Mesothelial cell of epicardium (in vitro differentiated cells): ENCODE measurements at regions not wholly inside any gene's neighbourhood (a gene's known extent, or its start where the extent isn't known, plus 50 kb on each side); places are given as distances from the start of the nearest gene placed in this dataset.

Experiments used
- DNase-seq, 2 experiments: peaks; one replicate each; pipeline ENCODE4 v3.0.0; 2021; ENCODE audit warnings: low spot score in 2 of 2; ENCODE audit not compliant: unreplicated experiment in 2 of 2
- H3K27ac Mint-ChIP-seq: 2 replicates; pipeline ENCODE4 v1.8.0; 2021; ENCODE audit warnings: mixed read lengths
- H3K27me3 Mint-ChIP-seq: 2 replicates; pipeline ENCODE4 v1.8.0; 2021; ENCODE audit warnings: low read depth, mixed read lengths
- H3K36me3 Mint-ChIP-seq: 2 replicates; pipeline ENCODE4 v1.8.0; 2021; ENCODE audit warnings: mixed read lengths
- H3K4me1 Mint-ChIP-seq: 2 replicates; pipeline ENCODE4 v1.8.0; 2021; ENCODE audit warnings: mixed read lengths
- H3K4me3 Mint-ChIP-seq: 2 replicates; pipeline ENCODE4 v1.8.0; 2021; ENCODE audit warnings: mild to moderate bottlenecking, moderate library complexity, mixed read lengths
- H3K9me3 Mint-ChIP-seq: 2 replicates; pipeline ENCODE4 v1.8.0; 2021; ENCODE audit warnings: mixed read lengths
- CTCF ChIP-seq: fragments of 200-600 bp; sonication (generic); IDR thresholded peaks from one replicate; pipeline ENCODE4 v1.5.0; 2021; ENCODE audit warnings: antibody characterized with exemption; ENCODE audit not compliant: unreplicated experiment

GRCh38 chr15:93302080-93302765 lies 213.2 kb upstream of the RGMA start:
- H3K9me3 Mint-ChIP-seq = no peaks in the 10 kb centered on the region
- no peaks in the 10 kb centered on the region for H3K36me3 Mint-ChIP-seq
- peaks cover 29% of the 10 kb centered on the region for H3K27me3 Mint-ChIP-seq
- DNase-seq = no peak
- no peak overlapping the region for H3K27ac Mint-ChIP-seq
- no peak for TF ChIP-seq CTCF
- H3K4me3 Mint-ChIP-seq = no peak overlapping the region
- H3K4me1 Mint-ChIP-seq = peaks cover 7% of the 10 kb centered on the region

- H3K27me3 Mint-ChIP-seq = peaks cover 26% of the 10 kb centered on the region
- TF ChIP-seq CTCF = no peak
- H3K4me3 Mint-ChIP-seq = no peak overlapping the region
- H3K4me1 Mint-ChIP-seq = peaks cover 7% of the 10 kb centered on the region
- no peaks in the 10 kb centered on the region for H3K36me3 Mint-ChIP-seq
- H3K9me3 Mint-ChIP-seq = no peaks in the 10 kb centered on the region
- DNase-seq = no peak
- H3K27ac Mint-ChIP-seq = no peak overlapping the region
Measured at GRCh38 chr15:93300796-93301195, 211.8 kb upstream of the RGMA start.

- peaks cover 7% of the 10 kb centered on the region for H3K4me1 Mint-ChIP-seq
- H3K36me3 Mint-ChIP-seq = no peaks in the 10 kb centered on the region
- no peak overlapping the region for H3K4me3 Mint-ChIP-seq
- H3K27me3 Mint-ChIP-seq = peaks cover 19% of the 10 kb centered on the region
- no peak overlapping the region for H3K27ac Mint-ChIP-seq
- no peak for TF ChIP-seq CTCF
- no peaks in the 10 kb centered on the region for H3K9me3 Mint-ChIP-seq
- no peak for DNase-seq
Measured at GRCh38 chr15:93299675-93300074, 210.7 kb upstream of the RGMA start.

GRCh38 chr15:93298901-93299300 lies 209.9 kb upstream of the RGMA start:
- no peak overlapping the region for H3K27ac Mint-ChIP-seq

GRCh38 chr15:93296759-93297500 lies 207.9 kb upstream of the RGMA start:
- no peak for DNase-seq
- no peak overlapping the region for H3K27ac Mint-ChIP-seq
- no peak overlapping the region for H3K4me3 Mint-ChIP-seq
- no peak for TF ChIP-seq CTCF
- H3K36me3 Mint-ChIP-seq = no peaks in the 10 kb centered on the region
- H3K27me3 Mint-ChIP-seq = peaks cover 12% of the 10 kb centered on the region
- peaks cover 6% of the 10 kb centered on the region for H3K9me3 Mint-ChIP-seq
- peaks cover 7% of the 10 kb centered on the region for H3K4me1 Mint-ChIP-seq

More at GRCh38 chr15:93298901-93299300, 209.9 kb upstream of the RGMA start:
- peaks cover 17% of the 10 kb centered on the region for H3K27me3 Mint-ChIP-seq
- no peak overlapping the region for H3K4me3 Mint-ChIP-seq
- TF ChIP-seq CTCF = no peak
- DNase-seq = no peak
- H3K4me1 Mint-ChIP-seq = peaks cover 7% of the 10 kb centered on the region
- no peaks in the 10 kb centered on the region for H3K9me3 Mint-ChIP-seq
- H3K36me3 Mint-ChIP-seq = no peaks in the 10 kb centered on the region
